ENCODE measurements at regions not wholly inside any gene's neighbourhood (a gene's known extent, or its start where the extent isn't known, plus 50 kb on each side); places are given as distances from the start of the nearest gene placed in this dataset.

- no peak for TF ChIP-seq RAD21 (conservative IDR thresholded peaks at IDR 0.05)
- TF ChIP-seq CTCF (IDR thresholded peaks at IDR 0.05; ENCODE audit: poor library complexity, severe bottlenecking), result no peak
- TF ChIP-seq POLR2AphosphoS5 (IDR thresholded peaks at IDR 0.05), result no peak
- TF ChIP-seq EP300 (conservative IDR thresholded peaks at IDR 0.05; ENCODE audit: poor library complexity, severe bottlenecking), result no peak
- no peak for TF ChIP-seq TAF1 (IDR thresholded peaks at IDR 0.05; ENCODE audit: low read depth)
- no peak for TF ChIP-seq EZH2 (IDR thresholded peaks at IDR 0.05; ENCODE audit: borderline replicate concordance, insufficient read depth, low read length, poor library complexity, severe bottlenecking)
- TF ChIP-seq, protein P1, sequence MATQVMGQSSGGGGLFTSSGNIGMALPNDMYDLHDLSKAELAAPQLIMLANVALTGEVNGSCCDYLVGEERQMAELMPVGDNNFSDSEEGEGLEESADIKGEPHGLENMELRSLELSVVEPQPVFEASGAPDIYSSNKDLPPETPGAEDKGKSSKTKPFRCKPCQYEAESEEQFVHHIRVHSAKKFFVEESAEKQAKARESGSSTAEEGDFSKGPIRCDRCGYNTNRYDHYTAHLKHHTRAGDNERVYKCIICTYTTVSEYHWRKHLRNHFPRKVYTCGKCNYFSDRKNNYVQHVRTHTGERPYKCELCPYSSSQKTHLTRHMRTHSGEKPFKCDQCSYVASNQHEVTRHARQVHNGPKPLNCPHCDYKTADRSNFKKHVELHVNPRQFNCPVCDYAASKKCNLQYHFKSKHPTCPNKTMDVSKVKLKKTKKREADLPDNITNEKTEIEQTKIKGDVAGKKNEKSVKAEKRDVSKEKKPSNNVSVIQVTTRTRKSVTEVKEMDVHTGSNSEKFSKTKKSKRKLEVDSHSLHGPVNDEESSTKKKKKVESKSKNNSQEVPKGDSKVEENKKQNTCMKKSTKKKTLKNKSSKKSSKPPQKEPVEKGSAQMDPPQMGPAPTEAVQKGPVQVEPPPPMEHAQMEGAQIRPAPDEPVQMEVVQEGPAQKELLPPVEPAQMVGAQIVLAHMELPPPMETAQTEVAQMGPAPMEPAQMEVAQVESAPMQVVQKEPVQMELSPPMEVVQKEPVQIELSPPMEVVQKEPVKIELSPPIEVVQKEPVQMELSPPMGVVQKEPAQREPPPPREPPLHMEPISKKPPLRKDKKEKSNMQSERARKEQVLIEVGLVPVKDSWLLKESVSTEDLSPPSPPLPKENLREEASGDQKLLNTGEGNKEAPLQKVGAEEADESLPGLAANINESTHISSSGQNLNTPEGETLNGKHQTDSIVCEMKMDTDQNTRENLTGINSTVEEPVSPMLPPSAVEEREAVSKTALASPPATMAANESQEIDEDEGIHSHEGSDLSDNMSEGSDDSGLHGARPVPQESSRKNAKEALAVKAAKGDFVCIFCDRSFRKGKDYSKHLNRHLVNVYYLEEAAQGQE (IDR thresholded peaks at IDR 0.05; ENCODE audit: borderline replicate concordance), result no peak
- TF ChIP-seq MXI1 (conservative IDR thresholded peaks at IDR 0.05; ENCODE audit: poor library complexity, severe bottlenecking), result no peak
Measured at GRCh38 chr12:22796941-22797630, 172.1 kb downstream of the ETNK1 start.

Data from neural cell (in vitro differentiated cells).